HK-2 (cell line): ENCODE measurements at regions not wholly inside any gene's neighbourhood (a gene's known extent, or its start where the extent isn't known, plus 50 kb on each side); places are given as distances from the start of the nearest gene placed in this dataset.
"Not testable (repeated sequence)": the region's sequence is repeated elsewhere in the genome, so short reads cannot be mapped to it uniquely, and the experiment has no call there.

Experiments used
- DNase-seq: peaks from one replicate; pipeline ENCODE4 v3.0.0-alpha.2; 2018; ENCODE audit not compliant: unreplicated experiment

GRCh38 chr6:169144356-169144755, 109.3 kb downstream of the THBS2 start:
- no peak for DNase-seq

- DNase-seq = no peak
Observed at GRCh38 chr6:169142538-169142844, 111.2 kb downstream of the THBS2 start.

GRCh38 chr6:169141671-169142537, 111.7 kb downstream of the THBS2 start:
- no peak for DNase-seq

GRCh38 chr6:169140986-169141495, 112.6 kb downstream of the THBS2 start:
- DNase-seq = no peak

- no peak for DNase-seq
Observed at GRCh38 chr6:169139179-169139971, 114.3 kb downstream of the THBS2 start.

GRCh38 chr6:169132352-169132940, 121.2 kb downstream of the THBS2 start:
- DNase-seq = no peak

GRCh38 chr6:169131390-169131789, 122.3 kb downstream of the THBS2 start:
- no peak for DNase-seq

GRCh38 chr6:169130113-169130512, 123.5 kb downstream of the THBS2 start:
- no peak for DNase-seq

GRCh38 chr6:169121013-169121412, 132.6 kb downstream of the THBS2 start:
- no peak for DNase-seq

- no peak for DNase-seq
Observed at GRCh38 chr6:169119669-169120068, 134.0 kb downstream of the THBS2 start.

- no peak for DNase-seq
Observed at GRCh38 chr6:169118346-169118830, 135.3 kb downstream of the THBS2 start.

- DNase-seq = no peak
Observed at GRCh38 chr6:169117663-169118062, 136.0 kb downstream of the THBS2 start.

GRCh38 chr6:169115632-169116031, 138.0 kb downstream of the THBS2 start:
- no peak for DNase-seq

- not testable (repeated sequence) for DNase-seq
Observed at GRCh38 chr6:169114632-169115031, 139.0 kb downstream of the THBS2 start.

GRCh38 chr6:169112483-169113320, 140.9 kb downstream of the THBS2 start:
- no peak for DNase-seq

GRCh38 chr6:169111203-169111602, 142.4 kb downstream of the THBS2 start:
- no peak for DNase-seq

GRCh38 chr6:169109411-169110220, 144.0 kb downstream of the THBS2 start:
- DNase-seq = no peak

GRCh38 chr6:169108753-169109152, 144.9 kb downstream of the THBS2 start:
- no peak for DNase-seq

GRCh38 chr6:169106176-169106575, 147.5 kb downstream of the THBS2 start:
- no peak for DNase-seq

GRCh38 chr6:169101981-169102380, 151.7 kb downstream of the THBS2 start:
- DNase-seq = no peak
